GM18867 (cell line): ENCODE measurements at regions not wholly inside any gene's neighbourhood (a gene's known extent, or its start where the extent isn't known, plus 50 kb on each side); places are given as distances from the start of the nearest gene placed in this dataset.

Experiments used
- ATAC-seq: cut with Tn5 transposase; IDR thresholded peaks from one replicate; pipeline ENCODE4 v1.9.1; 2021; ENCODE audit warnings: mild to moderate bottlenecking, moderate library complexity; ENCODE audit not compliant: unreplicated experiment

- ATAC-seq = no peak
Observed at GRCh38 chr2:128523457-128523856, 204.8 kb upstream of the HS6ST1 start.

DNA sequence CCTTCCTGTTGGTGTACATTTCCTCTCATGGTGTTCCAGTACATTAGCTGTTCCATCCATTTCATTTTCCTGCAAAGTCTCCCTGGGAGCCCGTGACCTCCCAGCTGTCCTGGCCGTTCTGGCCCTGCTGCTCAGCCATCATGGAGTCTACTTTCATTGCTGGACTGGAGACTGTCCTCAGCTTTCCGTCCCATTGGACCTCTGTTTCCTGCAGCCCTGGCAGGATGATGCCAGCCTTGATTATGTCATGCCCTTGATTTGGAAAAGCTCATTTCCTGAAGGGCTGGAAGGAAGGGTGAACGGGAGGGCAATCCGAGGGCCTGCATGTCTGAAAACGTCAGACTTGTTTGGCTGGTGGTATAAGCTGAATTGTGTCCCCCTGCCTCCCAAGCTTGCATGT lies 205.5 kb upstream of the HS6ST1 start:
- ATAC-seq = no peak

DNA sequence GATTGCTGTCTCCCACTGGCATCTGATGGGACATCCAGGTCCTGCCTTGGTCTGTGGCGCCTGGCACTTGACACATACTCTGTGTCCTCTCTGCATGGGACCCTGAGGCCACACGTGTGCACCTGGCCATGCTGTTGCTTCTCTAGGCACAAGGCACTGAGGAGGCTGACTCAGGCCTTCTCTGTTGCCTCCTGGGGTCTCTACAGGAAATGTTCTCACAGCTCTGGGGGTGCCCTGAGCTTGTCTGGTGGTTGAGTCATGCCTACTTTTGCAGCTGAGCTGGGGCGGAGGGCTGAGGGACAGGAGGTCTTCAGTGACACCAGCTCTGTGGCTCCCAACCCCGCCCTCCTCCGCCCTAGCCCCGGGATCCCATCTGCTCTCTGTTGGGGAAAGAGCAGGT lies 207.0 kb upstream of the HS6ST1 start:
- no peak for ATAC-seq

- no peak for ATAC-seq
Observed at GRCh38 chr2:128526455-128526976, 207.8 kb upstream of the HS6ST1 start.

- no peak for ATAC-seq
Observed at GRCh38 chr2:128528133-128528532, 209.5 kb upstream of the HS6ST1 start.

- ATAC-seq = no peak
Observed at GRCh38 chr2:128530025-128530573, 211.4 kb upstream of the HS6ST1 start.

DNA sequence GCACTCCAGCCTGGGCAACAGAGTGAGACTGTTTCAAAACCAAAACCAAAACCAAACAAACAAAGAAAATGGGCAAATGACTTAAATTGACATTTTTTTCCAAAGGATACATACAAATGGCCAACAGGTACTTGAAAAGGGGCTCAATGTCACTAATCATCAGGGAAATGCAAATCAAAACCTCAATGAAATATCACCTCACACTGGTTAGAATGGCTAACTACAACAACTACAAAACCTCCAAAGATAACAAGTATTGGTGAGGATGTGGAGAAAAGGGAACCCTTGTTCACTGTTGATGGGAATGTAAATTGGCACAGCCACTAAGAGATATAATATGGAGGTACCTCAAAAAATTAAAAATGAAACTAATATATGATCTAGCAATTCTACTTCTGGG lies 213.2 kb upstream of the HS6ST1 start:
- ATAC-seq = no peak

DNA sequence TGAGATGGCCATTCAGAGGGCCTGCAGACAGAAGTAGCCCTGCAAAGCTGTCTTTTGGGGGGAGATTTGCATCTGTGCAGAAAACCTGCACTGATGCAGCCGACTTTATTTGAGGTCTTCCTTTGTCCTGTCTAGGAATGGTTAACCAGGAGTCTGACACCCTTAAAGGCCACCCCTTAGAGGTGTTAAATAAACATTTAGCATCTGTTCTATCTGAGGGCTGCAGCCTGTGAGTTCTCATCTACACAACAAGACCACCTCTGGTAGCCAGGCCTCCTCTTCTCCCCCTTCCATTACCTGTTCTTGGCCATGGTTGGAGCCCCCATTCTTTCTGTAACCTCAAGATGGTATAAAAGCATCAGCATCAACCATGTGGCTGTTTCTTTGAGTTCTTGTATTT lies 214.4 kb upstream of the HS6ST1 start:
- ATAC-seq = no peak

DNA sequence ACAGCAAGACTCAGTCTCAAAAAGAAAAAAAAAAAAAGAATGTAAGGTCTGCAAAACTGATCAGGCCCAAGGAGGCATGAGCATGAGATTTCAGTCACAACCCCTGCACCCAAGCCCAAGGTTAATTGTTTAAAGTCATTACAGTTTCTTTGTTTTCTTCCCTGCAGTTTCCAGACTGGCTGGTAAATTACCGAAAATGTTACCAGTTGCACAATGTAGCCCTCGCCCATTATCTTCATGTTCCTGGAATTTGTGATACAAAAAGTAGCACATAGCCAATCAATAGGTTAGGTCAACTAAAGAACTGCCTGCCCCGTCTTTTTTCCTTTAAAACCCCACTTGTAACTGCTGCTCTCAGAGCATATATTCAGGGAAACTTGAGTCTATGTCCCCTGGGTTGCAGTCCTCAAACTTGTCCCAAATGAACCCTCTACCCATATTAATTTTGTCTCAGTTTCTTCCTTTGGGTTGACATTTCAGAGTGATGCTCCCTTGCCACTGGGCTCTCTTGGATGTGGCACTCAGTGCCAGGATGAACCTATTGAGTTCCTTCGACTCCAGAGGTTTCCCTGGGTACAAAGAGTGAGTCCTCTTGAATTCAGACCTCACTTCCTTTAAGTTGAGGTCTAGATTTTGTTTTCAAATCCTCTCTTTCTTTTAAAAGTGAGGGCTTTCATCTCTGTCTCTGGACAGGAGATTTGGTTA lies 216.2 kb upstream of the HS6ST1 start:
- no peak for ATAC-seq

DNA sequence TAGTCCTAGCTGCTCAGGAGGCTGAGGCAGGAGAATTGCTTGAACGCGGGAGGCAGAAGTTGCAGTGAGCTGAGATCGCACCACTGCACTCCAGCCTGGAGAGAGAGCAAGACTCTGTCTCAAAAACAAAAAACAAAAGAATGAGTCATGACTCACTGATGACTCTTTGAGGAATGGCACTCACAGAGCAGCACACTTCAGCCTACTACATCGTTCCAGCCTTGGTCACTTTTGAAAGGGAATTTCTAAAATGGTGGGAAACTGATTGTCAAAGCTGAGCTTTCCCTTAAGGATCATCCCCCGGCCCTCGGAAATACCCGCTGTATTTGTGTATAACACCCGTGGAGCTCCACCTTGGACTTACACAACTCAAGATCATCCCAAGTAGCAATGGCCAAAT lies 217.3 kb upstream of the HS6ST1 start:
- ATAC-seq = no peak

DNA sequence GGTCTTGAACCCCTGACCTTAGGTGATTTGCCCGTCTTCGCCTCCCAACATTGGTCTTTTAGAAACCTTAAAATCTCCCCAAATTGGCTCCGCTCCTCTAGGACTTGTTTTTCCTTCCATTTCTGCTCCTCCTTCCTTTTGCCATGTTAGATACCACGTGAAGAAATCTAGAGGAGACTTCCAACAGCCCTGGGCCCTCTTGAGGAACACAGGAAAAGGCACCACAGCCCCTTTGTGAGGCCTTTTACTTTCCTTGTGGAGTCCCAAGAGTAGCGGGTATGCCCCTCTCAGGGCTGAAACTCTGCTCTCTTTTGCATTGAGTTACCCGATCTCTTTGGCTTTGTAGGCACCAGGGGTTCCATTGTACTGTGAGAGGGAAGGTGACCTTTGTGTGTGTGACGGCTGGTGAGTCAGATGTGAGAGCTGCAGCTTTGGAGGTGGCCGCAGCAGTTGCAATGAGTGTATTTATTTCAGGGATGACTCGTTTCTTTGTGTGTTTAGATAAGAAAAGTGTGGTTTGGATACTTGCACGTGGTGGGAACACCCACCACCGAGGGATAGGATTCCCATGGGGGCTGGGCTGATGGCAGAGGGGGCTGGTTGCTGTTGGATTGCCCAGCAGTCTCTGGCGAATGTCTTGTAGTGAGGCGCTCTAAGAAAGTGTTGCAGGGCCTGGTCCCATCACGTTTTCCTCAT lies 218.4 kb upstream of the HS6ST1 start:
- ATAC-seq = no peak

- no peak for ATAC-seq
Observed at GRCh38 chr2:128537646-128538045, 219.0 kb upstream of the HS6ST1 start.

- no peak for ATAC-seq
Observed at GRCh38 chr2:128538396-128538795, 219.7 kb upstream of the HS6ST1 start.

- no peak for ATAC-seq
Observed at GRCh38 chr2:128540670-128541069, 222.0 kb upstream of the HS6ST1 start.

DNA sequence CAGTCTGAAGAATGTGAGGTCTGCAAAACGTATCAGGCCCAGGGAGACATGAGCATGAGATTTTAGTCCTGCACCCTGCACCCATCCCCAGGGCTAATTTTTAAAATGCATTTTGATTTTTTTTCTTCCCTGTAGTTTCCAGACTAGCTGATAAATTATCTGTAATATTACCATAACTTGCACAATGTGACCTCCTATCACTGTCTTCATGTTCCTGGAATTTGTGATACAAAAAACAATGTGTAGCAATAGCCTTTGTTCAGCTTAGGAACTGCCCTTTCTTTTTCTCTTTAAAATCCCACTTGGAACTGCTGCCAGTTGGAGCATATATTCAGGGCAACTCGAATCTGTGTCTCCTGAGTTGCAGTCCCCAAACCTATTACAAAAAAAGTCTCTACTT lies 222.8 kb upstream of the HS6ST1 start:
- ATAC-seq = no peak

- no peak for ATAC-seq
Observed at GRCh38 chr2:128543036-128543435, 224.4 kb upstream of the HS6ST1 start.

GRCh38 chr2:128543646-128544045 lies 225.0 kb upstream of the HS6ST1 start:
- ATAC-seq = no peak

DNA sequence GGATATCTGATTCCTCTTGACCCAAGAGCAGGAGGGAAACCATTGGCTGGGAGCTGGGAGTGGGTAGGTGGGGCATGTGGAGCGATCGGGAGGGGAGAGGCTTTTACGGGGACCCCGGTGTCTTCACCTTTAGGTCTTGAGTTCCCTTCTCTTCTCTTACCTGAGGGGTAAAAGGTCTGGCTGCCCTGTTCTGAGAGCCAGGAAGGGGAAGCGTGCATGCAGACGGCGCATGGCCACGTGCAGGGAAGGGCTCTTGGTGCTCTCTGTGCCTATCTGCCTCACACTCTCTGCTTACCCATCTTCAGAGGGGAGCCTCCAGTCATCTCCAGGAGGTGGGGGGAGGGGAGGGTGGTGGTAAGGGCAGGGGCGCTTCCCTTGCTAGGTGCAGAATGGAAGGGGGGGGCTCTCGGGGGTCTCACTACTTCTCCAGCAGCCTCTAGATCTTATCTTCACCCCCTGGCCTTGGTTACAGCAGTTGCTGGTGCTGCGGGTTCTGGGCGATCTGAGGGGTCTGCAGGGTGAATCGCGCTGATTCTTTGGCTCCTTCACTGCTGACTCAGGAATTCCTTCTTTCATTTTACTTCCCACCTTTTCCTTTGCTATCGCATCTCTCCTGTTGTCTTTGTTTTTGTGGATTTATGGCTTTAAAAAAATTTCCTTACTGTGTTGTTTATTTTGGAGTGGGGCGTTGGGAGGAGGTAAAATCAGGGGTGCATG lies 225.8 kb upstream of the HS6ST1 start:
- no peak for ATAC-seq

DNA sequence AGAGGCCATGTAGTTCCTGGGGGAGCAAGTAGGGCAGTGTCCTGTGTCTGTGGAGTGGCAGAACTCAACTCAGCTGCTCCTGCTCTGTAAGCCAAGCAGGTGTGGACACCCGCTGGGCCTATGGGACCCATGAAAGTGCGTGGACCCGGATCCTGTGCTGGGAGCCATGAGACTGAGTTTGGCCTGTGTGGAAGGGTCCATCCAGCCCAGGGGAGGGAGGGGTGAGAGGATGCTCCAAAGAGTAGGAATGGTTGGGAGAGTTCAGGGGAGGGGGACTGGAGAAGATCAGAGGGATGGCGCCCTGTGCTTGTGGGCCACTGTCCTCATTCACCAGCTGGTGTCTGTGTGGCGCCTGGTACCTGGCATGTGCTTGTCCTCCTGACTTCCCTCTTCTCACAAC lies 226.4 kb upstream of the HS6ST1 start:
- no peak for ATAC-seq

DNA sequence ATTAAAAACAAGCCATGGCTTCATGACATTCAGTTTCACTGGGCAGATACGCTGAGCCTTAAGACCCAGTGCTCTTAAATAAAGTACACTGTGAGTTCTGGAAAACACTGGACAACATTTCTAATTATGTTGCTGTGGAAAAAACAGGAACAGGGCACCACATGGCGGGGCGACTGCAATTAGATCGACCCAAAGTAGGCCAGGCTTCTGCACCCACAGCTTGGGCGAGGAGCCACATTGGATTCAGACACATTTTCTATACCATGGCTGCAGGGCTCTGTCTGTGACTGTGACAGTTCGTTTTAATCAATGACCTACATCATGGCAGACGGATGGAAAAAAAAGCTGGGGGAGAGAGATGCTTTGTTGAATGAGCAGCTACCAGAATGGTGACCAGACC lies 227.2 kb upstream of the HS6ST1 start:
- no peak for ATAC-seq

DNA sequence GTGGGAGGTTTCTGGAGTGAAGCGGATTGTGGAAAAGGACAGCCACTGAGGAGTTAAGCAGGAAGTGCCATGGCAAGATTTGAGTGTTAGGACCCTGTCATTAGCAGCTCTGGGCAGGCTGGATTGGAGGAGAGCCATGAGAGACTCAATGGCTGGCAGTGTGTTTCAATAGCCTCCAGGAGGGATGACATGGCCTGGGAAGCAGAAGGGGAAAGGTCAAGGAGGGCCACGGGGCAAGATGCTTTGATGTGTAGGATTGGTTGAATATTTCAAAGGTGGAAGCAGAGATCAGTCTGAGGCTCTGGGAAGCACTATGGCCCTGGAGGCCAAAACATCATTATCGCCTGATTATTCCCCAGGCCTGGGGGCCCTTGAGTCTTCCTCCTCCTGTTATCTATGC lies 229.0 kb upstream of the HS6ST1 start:
- ATAC-seq = no peak

DNA sequence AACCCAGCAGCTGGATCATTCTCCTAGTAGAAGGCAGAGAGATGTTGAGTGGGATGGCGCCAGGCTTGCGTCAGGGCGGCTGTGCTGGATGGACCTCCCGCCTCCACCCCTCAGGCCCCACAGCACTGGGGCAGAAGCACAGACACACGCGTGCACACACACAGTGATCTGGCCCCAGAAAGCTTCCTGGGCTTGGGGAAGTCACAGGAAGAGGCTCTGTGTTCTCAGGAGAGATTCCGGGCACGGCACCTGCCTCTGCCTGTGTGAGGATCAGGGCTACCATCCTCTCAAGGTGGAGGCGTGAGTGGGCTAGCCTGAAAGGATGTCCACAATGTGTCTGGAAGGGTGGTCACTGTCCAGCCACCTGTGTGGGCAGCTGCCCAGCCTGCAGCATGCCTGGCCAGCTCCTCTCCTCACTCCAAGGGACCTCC lies 229.8 kb upstream of the HS6ST1 start:
- ATAC-seq = no peak
